Stimulated activated CD4-positive, alpha-beta T cell treated with anti-CD3 and anti-CD28 coated beads, Interleukin-1b, Interleukin-23, amount 100 ng/mL, for 24 hours (primary cell): ENCODE measurements at regions not wholly inside any gene's neighbourhood (a gene's known extent, or its start where the extent isn't known, plus 50 kb on each side); places are given as distances from the start of the nearest gene placed in this dataset.

Experiments
- DNase-seq, 4 experiments: peaks; one replicate each; pipeline ENCODE4 v3.0.0-alpha.2; 2020; ENCODE audit warnings: low read depth in 4 of 4, low spot score in 1 of 4

GRCh38 chr4:57282933-57283310 lies 172.7 kb upstream of the IGFBP7 start:
- DNase-seq, result no peak

GRCh38 chr4:57280481-57280880 lies 170.3 kb upstream of the IGFBP7 start:
- no peak for DNase-seq

- DNase-seq, result no peak
Measured at GRCh38 chr4:57278780-57279179, 168.6 kb upstream of the IGFBP7 start.

- no peak for DNase-seq
Measured at GRCh38 chr4:57274082-57274481, 163.9 kb upstream of the IGFBP7 start.

GRCh38 chr4:57270346-57270745 lies 160.2 kb upstream of the IGFBP7 start:
- no peak for DNase-seq

GRCh38 chr4:57265831-57266582 lies 155.8 kb upstream of the IGFBP7 start:
- no peak for DNase-seq

GRCh38 chr4:57254754-57255153 lies 144.6 kb upstream of the IGFBP7 start:
- no peak for DNase-seq

- no peak for DNase-seq
Measured at GRCh38 chr4:57249083-57249482, 138.9 kb upstream of the IGFBP7 start.

GRCh38 chr4:57243076-57243475 lies 132.9 kb upstream of the IGFBP7 start:
- no peak for DNase-seq

GRCh38 chr4:57234252-57234775 lies 124.1 kb upstream of the IGFBP7 start:
- DNase-seq, result no peak

GRCh38 chr4:57233386-57233785 lies 123.2 kb upstream of the IGFBP7 start:
- DNase-seq, result no peak

GRCh38 chr4:57231781-57232180 lies 121.6 kb upstream of the IGFBP7 start:
- no peak for DNase-seq

- DNase-seq, result no peak
Measured at GRCh38 chr4:57220734-57221133, 110.5 kb upstream of the IGFBP7 start.

- DNase-seq, result no peak
Measured at GRCh38 chr4:57220172-57220571, 110.0 kb upstream of the IGFBP7 start.

- no peak for DNase-seq
Measured at GRCh38 chr4:57219431-57219830, 109.2 kb upstream of the IGFBP7 start.

- no peak for DNase-seq
Measured at GRCh38 chr4:57214654-57215411, 104.6 kb upstream of the IGFBP7 start.

GRCh38 chr4:57211131-57211530 lies 100.9 kb upstream of the IGFBP7 start:
- no peak for DNase-seq

GRCh38 chr4:57206172-57206571 lies 96.0 kb upstream of the IGFBP7 start:
- DNase-seq, result no peak

- DNase-seq, result no peak
Measured at GRCh38 chr4:57205580-57205979, 95.4 kb upstream of the IGFBP7 start.

GRCh38 chr4:57200799-57201327 lies 90.7 kb upstream of the IGFBP7 start:
- no peak for DNase-seq

GRCh38 chr4:57199267-57199666 lies 89.1 kb upstream of the IGFBP7 start:
- DNase-seq, result no peak

- no peak for DNase-seq
Measured at GRCh38 chr4:57195622-57196021, 85.4 kb upstream of the IGFBP7 start.
